ENCODE measurements at regions not wholly inside any gene's neighbourhood (a gene's known extent, or its start where the extent isn't known, plus 50 kb on each side); places are given as distances from the start of the nearest gene placed in this dataset.

- Histone ChIP-seq H3K36me3 (no peaks in the 10 kb centered on the region), H3K27ac (no peak overlapping the region), H3K9me3 (peaks cover 0 to 11% (median 0%) of the 10 kb centered on the region in 12 donors), H3K4me3 (no peak overlapping the region), H3K4me1 (peaks cover 0 to 16% (median 0%) of the 10 kb centered on the region in 12 donors), H3K27me3 (no peaks in the 10 kb centered on the region)
- 71 to 89% (median 76%) methylated on average over 3 to 4 of the region's 4 CpGs for WGBS, 4 donors
- no peak for ATAC-seq
- no peak for TF ChIP-seq CTCF (IDR thresholded peaks at IDR 0.05)
- TF ChIP-seq POLR2A (IDR thresholded peaks at IDR 0.05): no peak
- peak in 3 of 5 donors; percentile 3 to 45 (median 13) for DNase-seq
- intact Hi-C loops (cut with DNase I): no loop called here
These were observed 56.4 kb upstream of the IER5L start for GRCh38 chr9:129234491-129234890.

- peaks cover 0 to 11% (median 0%) of the 10 kb centered on the region in 12 donors for H3K9me3 ChIP-seq
- TF ChIP-seq CTCF (IDR thresholded peaks at IDR 0.05): no peak
- no peak for TF ChIP-seq POLR2A (IDR thresholded peaks at IDR 0.05)
- DNase-seq: peak in 1 of 5 donors; percentile 4
- no peak for ATAC-seq
- no peaks in the 10 kb centered on the region for H3K36me3 ChIP-seq
- no peaks in the 10 kb centered on the region for H3K27me3 ChIP-seq
- H3K4me3 ChIP-seq: no peak overlapping the region
- peaks cover 0 to 16% (median 0%) of the 10 kb centered on the region in 12 donors for H3K4me1 ChIP-seq
- intact Hi-C loops (cut with DNase I): no loop called here
- 33 to 88% (median 81%) methylated on average over 1 of the region's 1 CpG for WGBS, 4 donors
- no peak overlapping the region for H3K27ac ChIP-seq
These were observed 55.0 kb upstream of the IER5L start for GRCh38 chr9:129232839-129233591.

- no peaks in the 10 kb centered on the region for H3K27me3 ChIP-seq
- 91 to 97% (median 94%) methylated on average over 9 of the region's 9 CpGs for WGBS, 4 donors
These were observed 53.7 kb upstream of the IER5L start for GRCh38 chr9:129231759-129232158.

More at GRCh38 chr9:129231759-129232158, 53.7 kb upstream of the IER5L start:
- TF ChIP-seq POLR2A (IDR thresholded peaks at IDR 0.05) (no peak), CTCF (IDR thresholded peaks at IDR 0.05) (no peak)
- Histone ChIP-seq H3K9me3 (peaks cover 0 to 11% (median 0%) of the 10 kb centered on the region in 12 donors), H3K36me3 (no peaks in the 10 kb centered on the region), H3K4me1 (peaks cover 0 to 5% (median 0%) of the 10 kb centered on the region in 12 donors), H3K4me3 (no peak overlapping the region), H3K27ac (no peak overlapping the region)
- no peak for ATAC-seq
- intact Hi-C loops (cut with DNase I): no loop called here
- peak in 2 of 5 donors; percentile 19 to 51 for DNase-seq

Data from heart left ventricle (tissue), 16 donors.